PC-9 (cell line): ENCODE measurements at regions not wholly inside any gene's neighbourhood (a gene's known extent, or its start where the extent isn't known, plus 50 kb on each side); places are given as distances from the start of the nearest gene placed in this dataset.

Experiments
- BruUV-seq: library from RNA; stranded (reverse); fragments of 400-500 nt; replicated peaks from 2 replicates; lab custom pipeline; 2021; lab: Mats Ljungman, UMichigan
- CTCF ChIA-PET: fragments of 300-600 bp; sonication (Branson Sonifier 250); formaldehyde crosslinking; loops from one replicate; lab custom pipeline; 2022; ENCODE audit warnings: antibody characterized with exemption; lab: Charles Lee
- POLR2A ChIA-PET: fragments of 300-600 bp; sonication (Branson Sonifier 250); formaldehyde crosslinking; loops from one replicate; lab custom pipeline; 2022; ENCODE audit warnings: antibody characterized with exemption; ENCODE audit not compliant: unreplicated experiment; lab: Charles Lee
- DNase-seq, 2 experiments: peaks; one replicate each; pipeline versions ENCODE4 v3.0.0 to v3.0.0-alpha.2; 2015 to 2022; ENCODE audit warnings: mixed read lengths in 1 of 2
- H2AFZ ChIP-seq: fragments of 200-600 bp; sonication (generic); 2 replicates; pipeline ENCODE4 v1.8.1; 2017; ENCODE audit warnings: antibody characterized with exemption
- H3F3A ChIP-seq: fragments of 200-600 bp; sonication (generic); 2 replicates; pipeline ENCODE4 v1.8.1; 2017; ENCODE audit warnings: antibody characterized with exemption, mild to moderate bottlenecking, low read depth; ENCODE audit not compliant: insufficient read depth
- H3K27ac ChIP-seq: fragments of 200-600 bp; sonication (generic); 2 replicates; pipeline ENCODE4 v1.6.1; 2016; ENCODE audit warnings: mixed run types
- H3K27me3 ChIP-seq: fragments of 200-600 bp; sonication (generic); 2 replicates; pipeline ENCODE4 v1.6.1; 2016; ENCODE audit warnings: low read depth, mixed run types; ENCODE audit not compliant: insufficient read depth
- H3K36me3 ChIP-seq: fragments of 200-600 bp; sonication (generic); 2 replicates; pipeline ENCODE4 v1.6.1; 2016; ENCODE audit warnings: low read depth, mixed run types
- H3K4me1 ChIP-seq: fragments of 200-600 bp; sonication (generic); replicated peaks from 2 replicates; pipeline ENCODE4 v1.6.1; 2016; ENCODE audit warnings: mixed run types; ENCODE audit not compliant: insufficient read depth
- H3K4me2 ChIP-seq: fragments of 200-600 bp; sonication (generic); 2 replicates; pipeline ENCODE4 v1.6.1; 2017; ENCODE audit warnings: mixed run types
- H3K4me3 ChIP-seq: fragments of 200-600 bp; sonication (generic); 2 replicates; pipeline ENCODE4 v1.6.1; 2016; ENCODE audit warnings: mixed run types
- H3K79me2 ChIP-seq: fragments of 200-600 bp; sonication (generic); 2 replicates; pipeline ENCODE4 v1.6.1; 2017; ENCODE audit warnings: low read depth, mixed run types
- H3K9me2 ChIP-seq: fragments of 200-600 bp; sonication (generic); 2 replicates; pipeline ENCODE4 v1.8.1; 2017; ENCODE audit warnings: mild to moderate bottlenecking; ENCODE audit not compliant: insufficient read depth
- H3K9me3 ChIP-seq: fragments of 200-600 bp; sonication (generic); 2 replicates; pipeline ENCODE4 v1.8.1; 2016; ENCODE audit warnings: low read depth; ENCODE audit not compliant: insufficient read depth
- H4K20me1 ChIP-seq: fragments of 200-600 bp; sonication (generic); 2 replicates; pipeline ENCODE4 v1.8.1; 2017; ENCODE audit not compliant: insufficient read depth
- EZH2 ChIP-seq: fragments of 200-600 bp; sonication (generic); IDR thresholded peaks from 2 replicates; pipeline ENCODE4 v1.8.0; 2017; ENCODE audit warnings: antibody characterized with exemption, low read depth
- intact Hi-C: fragments of 100-400 bp; cut with micrococcal nuclease; formaldehyde crosslinking; loops from one replicate; pipeline ENCODE4 v1.10.0; 2022; ENCODE audit not compliant: unreplicated experiment
- TF ChIP-seq, protein P1 (sequence below): fragments of 200-600 bp; sonication (generic); conservative IDR thresholded peaks from 2 replicates; pipeline ENCODE4 v1.6.1; 2017; ENCODE audit warnings: mixed run types, antibody characterized with exemption, mild to moderate bottlenecking, moderate library complexity

DNA sequence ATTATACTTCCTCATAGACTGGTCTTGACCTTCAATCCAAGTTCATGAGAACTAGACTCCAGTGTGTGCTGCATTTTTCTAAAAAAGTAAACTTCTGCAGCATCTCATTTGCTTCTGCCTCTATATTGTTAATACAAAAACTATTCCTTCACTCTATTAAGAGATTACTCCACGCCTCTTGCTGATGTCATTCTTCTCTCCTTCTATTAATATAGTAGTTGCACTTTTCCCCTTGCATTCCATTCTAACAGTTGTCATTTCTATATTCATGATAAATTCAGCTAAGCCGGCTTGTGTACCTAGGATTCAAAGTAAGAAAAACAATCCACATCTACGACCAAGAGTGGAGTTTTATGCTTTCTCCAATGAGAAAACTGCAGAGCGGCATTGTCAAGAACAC, 480.4 kb upstream of the NOVA1 start:
- no peak for DNase-seq
- Histone ChIP-seq H3K79me2 (no peaks in the 10 kb centered on the region), H3K9me3 (no peaks in the 10 kb centered on the region), H2AFZ (no peak overlapping the region), H3K4me1 (no peaks in the 10 kb centered on the region), H3K4me2 (no peak overlapping the region), H3K27ac (no peak overlapping the region), H3K9me2 (no peaks in the 10 kb centered on the region), H3K4me3 (no peak overlapping the region), H3K27me3 (no peaks in the 10 kb centered on the region), H3K36me3 (no peaks in the 10 kb centered on the region), H4K20me1 (no peaks in the 10 kb centered on the region), H3F3A (no peaks in the 10 kb centered on the region)
- POLR2A ChIA-PET, result no interaction called here
- BruUV-seq, result no TSS peak
- intact Hi-C loops, result no loop called here
- CTCF ChIA-PET, result no interaction called here
- TF ChIP-seq, protein P1, sequence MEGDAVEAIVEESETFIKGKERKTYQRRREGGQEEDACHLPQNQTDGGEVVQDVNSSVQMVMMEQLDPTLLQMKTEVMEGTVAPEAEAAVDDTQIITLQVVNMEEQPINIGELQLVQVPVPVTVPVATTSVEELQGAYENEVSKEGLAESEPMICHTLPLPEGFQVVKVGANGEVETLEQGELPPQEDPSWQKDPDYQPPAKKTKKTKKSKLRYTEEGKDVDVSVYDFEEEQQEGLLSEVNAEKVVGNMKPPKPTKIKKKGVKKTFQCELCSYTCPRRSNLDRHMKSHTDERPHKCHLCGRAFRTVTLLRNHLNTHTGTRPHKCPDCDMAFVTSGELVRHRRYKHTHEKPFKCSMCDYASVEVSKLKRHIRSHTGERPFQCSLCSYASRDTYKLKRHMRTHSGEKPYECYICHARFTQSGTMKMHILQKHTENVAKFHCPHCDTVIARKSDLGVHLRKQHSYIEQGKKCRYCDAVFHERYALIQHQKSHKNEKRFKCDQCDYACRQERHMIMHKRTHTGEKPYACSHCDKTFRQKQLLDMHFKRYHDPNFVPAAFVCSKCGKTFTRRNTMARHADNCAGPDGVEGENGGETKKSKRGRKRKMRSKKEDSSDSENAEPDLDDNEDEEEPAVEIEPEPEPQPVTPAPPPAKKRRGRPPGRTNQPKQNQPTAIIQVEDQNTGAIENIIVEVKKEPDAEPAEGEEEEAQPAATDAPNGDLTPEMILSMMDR, result no peak
- TF ChIP-seq EZH2, result no peak

GRCh38 chr14:27079716-27080115, 481.9 kb upstream of the NOVA1 start:
- H2AFZ ChIP-seq, result no peak overlapping the region
- no peaks in the 10 kb centered on the region for H3K9me3 ChIP-seq
- intact Hi-C loops, result no loop called here
- H3F3A ChIP-seq, result no peaks in the 10 kb centered on the region
- H3K4me3 ChIP-seq, result no peak overlapping the region
- H3K36me3 ChIP-seq, result no peaks in the 10 kb centered on the region
- ChIA-PET POLR2A (no interaction called here), CTCF (no interaction called here)
- no peak for DNase-seq
- TF ChIP-seq, protein P1, result no peak
- TF ChIP-seq EZH2, result no peak
- H3K4me2 ChIP-seq, result no peak overlapping the region
- H3K9me2 ChIP-seq, result no peaks in the 10 kb centered on the region
- H3K27ac ChIP-seq, result no peak overlapping the region
- H3K79me2 ChIP-seq, result no peaks in the 10 kb centered on the region
- BruUV-seq, result no TSS peak
- H4K20me1 ChIP-seq, result no peaks in the 10 kb centered on the region
- no peaks in the 10 kb centered on the region for H3K4me1 ChIP-seq
- no peaks in the 10 kb centered on the region for H3K27me3 ChIP-seq

DNA sequence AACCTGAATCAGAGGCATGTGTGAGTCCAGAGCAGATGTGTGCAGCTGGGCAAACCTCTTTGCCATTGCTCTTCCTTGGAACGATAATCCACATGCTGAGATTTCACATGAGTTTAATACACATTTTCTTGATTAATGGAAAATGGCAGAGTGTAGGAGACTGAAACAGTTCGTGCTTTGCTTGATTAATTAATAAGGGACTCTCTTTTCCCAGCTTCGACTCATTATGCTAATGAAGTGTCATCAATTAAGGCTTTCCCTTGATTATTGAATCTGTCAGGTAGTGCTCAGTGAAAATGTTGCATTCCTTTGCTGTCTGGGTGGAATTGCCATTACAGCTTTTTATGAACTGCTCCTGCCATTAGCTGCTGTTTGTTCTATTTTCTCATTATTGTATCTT, 487.7 kb upstream of the NOVA1 start:
- Histone ChIP-seq H3K4me1 (no peaks in the 10 kb centered on the region), H3K27ac (no peak overlapping the region), H3K9me3 (no peaks in the 10 kb centered on the region), H3K79me2 (no peaks in the 10 kb centered on the region), H3K4me3 (no peak overlapping the region), H3K4me2 (no peak overlapping the region), H4K20me1 (no peaks in the 10 kb centered on the region), H3K36me3 (no peaks in the 10 kb centered on the region), H3K27me3 (no peaks in the 10 kb centered on the region), H3K9me2 (no peaks in the 10 kb centered on the region), H3F3A (no peaks in the 10 kb centered on the region), H2AFZ (no peak overlapping the region)
- BruUV-seq, result no TSS peak
- TF ChIP-seq, protein P1, result no peak
- TF ChIP-seq EZH2, result no peak
- no peak for DNase-seq
- intact Hi-C loops, result no loop called here
- ChIA-PET POLR2A (no interaction called here), CTCF (no interaction called here)
